ENCODE measurements at regions not wholly inside any gene's neighbourhood (a gene's known extent, or its start where the extent isn't known, plus 50 kb on each side); places are given as distances from the start of the nearest gene placed in this dataset.

DNA sequence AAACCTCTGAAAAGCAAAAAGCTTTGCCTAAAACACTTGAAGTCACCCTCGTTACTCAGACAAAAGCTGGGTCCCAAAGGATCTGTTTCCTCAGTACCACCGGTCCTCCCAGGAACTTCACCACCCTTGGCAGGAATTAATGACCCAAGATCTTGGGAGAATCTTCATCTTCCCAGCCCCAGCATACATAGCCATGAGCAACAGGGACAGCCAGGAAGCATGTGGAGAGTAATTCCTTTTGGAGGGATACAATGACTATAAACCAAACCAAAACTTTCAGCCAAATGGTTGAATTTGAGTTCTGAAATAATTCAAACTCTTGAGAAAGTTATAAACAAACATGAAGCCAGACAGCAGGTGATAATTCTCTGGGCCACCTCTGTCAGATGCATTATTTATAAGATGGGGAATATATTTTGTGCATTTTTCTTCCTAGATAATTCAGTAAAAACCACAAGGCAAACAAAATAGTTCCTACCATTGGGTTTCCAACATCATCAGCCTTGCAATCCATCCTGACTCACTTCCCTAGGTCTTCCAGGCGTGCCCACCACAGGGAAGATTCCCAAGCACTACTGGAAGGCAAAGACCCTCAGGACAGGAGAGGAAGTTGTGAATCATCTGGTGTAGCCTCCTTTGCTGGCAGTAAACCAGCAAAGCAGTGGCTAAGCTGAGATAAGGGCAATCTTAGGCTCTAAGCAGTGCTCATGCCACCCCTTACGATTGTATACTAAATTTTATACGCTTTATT lies 71.7 kb upstream of the DRD2 start:
- no peaks in the 10 kb centered on the region for H3K4me1 ChIP-seq (ENCODE audit: control insufficient read depth, low read length)
- no peaks in the 10 kb centered on the region for H3F3A ChIP-seq (ENCODE audit: control insufficient read depth, insufficient read depth)
- no peak overlapping the region for H3K27ac ChIP-seq (ENCODE audit: low read depth, low read length)
- TF ChIP-seq, protein P1, sequence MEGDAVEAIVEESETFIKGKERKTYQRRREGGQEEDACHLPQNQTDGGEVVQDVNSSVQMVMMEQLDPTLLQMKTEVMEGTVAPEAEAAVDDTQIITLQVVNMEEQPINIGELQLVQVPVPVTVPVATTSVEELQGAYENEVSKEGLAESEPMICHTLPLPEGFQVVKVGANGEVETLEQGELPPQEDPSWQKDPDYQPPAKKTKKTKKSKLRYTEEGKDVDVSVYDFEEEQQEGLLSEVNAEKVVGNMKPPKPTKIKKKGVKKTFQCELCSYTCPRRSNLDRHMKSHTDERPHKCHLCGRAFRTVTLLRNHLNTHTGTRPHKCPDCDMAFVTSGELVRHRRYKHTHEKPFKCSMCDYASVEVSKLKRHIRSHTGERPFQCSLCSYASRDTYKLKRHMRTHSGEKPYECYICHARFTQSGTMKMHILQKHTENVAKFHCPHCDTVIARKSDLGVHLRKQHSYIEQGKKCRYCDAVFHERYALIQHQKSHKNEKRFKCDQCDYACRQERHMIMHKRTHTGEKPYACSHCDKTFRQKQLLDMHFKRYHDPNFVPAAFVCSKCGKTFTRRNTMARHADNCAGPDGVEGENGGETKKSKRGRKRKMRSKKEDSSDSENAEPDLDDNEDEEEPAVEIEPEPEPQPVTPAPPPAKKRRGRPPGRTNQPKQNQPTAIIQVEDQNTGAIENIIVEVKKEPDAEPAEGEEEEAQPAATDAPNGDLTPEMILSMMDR (IDR thresholded peaks at IDR 0.05; ENCODE audit: low read depth, low read length, poor library complexity, severe bottlenecking), result no peak
- no peak for TF ChIP-seq EZH2phosphoT487 (IDR thresholded peaks at IDR 0.05; ENCODE audit: borderline replicate concordance, low read length)
- H3K9me3 ChIP-seq (ENCODE audit: control insufficient read depth, insufficient read depth, low read length), result no peaks in the 10 kb centered on the region
- H4K20me1 ChIP-seq (ENCODE audit: control insufficient read depth, insufficient read depth, low read depth, low read length), result no peaks in the 10 kb centered on the region
- H3K4me3 ChIP-seq (ENCODE audit: low read length), result no peak overlapping the region
- no peaks in the 10 kb centered on the region for H3K79me2 ChIP-seq (ENCODE audit: control insufficient read depth, low read length)
- H3K9me2 ChIP-seq (replicated peaks; ENCODE audit: control insufficient read depth, low read length), result no peaks in the 10 kb centered on the region
- no peak overlapping the region for H3K4me2 ChIP-seq (ENCODE audit: low read length)
- H3K27me3 ChIP-seq (ENCODE audit: control insufficient read depth, low read length), result no peaks in the 10 kb centered on the region; the same call in 1 of the 2 replicates
- H3K36me3 ChIP-seq (ENCODE audit: control insufficient read depth, low read length), result no peaks in the 10 kb centered on the region

GRCh38 chr11:113542420-113542819 lies 67.2 kb upstream of the DRD2 start:
- no peaks in the 10 kb centered on the region for H3K36me3 ChIP-seq (ENCODE audit: control insufficient read depth, low read length)
- no peak overlapping the region for H3K27ac ChIP-seq (ENCODE audit: low read depth, low read length)
- no peak overlapping the region for H3K4me2 ChIP-seq (ENCODE audit: low read length)
- H3F3A ChIP-seq (ENCODE audit: control insufficient read depth, insufficient read depth), result no peaks in the 10 kb centered on the region
- H3K9me2 ChIP-seq (replicated peaks; ENCODE audit: control insufficient read depth, low read length), result no peaks in the 10 kb centered on the region
- no peaks in the 10 kb centered on the region; the same call in 1 of the 2 replicates for H3K27me3 ChIP-seq (ENCODE audit: control insufficient read depth, low read length)
- no peaks in the 10 kb centered on the region for H3K4me1 ChIP-seq (ENCODE audit: control insufficient read depth, low read length)
- TF ChIP-seq EZH2phosphoT487 (IDR thresholded peaks at IDR 0.05; ENCODE audit: borderline replicate concordance, low read length), result no peak
- TF ChIP-seq, protein P1 (IDR thresholded peaks at IDR 0.05; ENCODE audit: low read depth, low read length, poor library complexity, severe bottlenecking), result no peak
- no peaks in the 10 kb centered on the region for H3K9me3 ChIP-seq (ENCODE audit: control insufficient read depth, insufficient read depth, low read length)
- no peaks in the 10 kb centered on the region for H4K20me1 ChIP-seq (ENCODE audit: control insufficient read depth, insufficient read depth, low read depth, low read length)
- no peak overlapping the region for H3K4me3 ChIP-seq (ENCODE audit: low read length)
- no peaks in the 10 kb centered on the region for H3K79me2 ChIP-seq (ENCODE audit: control insufficient read depth, low read length)

DNA sequence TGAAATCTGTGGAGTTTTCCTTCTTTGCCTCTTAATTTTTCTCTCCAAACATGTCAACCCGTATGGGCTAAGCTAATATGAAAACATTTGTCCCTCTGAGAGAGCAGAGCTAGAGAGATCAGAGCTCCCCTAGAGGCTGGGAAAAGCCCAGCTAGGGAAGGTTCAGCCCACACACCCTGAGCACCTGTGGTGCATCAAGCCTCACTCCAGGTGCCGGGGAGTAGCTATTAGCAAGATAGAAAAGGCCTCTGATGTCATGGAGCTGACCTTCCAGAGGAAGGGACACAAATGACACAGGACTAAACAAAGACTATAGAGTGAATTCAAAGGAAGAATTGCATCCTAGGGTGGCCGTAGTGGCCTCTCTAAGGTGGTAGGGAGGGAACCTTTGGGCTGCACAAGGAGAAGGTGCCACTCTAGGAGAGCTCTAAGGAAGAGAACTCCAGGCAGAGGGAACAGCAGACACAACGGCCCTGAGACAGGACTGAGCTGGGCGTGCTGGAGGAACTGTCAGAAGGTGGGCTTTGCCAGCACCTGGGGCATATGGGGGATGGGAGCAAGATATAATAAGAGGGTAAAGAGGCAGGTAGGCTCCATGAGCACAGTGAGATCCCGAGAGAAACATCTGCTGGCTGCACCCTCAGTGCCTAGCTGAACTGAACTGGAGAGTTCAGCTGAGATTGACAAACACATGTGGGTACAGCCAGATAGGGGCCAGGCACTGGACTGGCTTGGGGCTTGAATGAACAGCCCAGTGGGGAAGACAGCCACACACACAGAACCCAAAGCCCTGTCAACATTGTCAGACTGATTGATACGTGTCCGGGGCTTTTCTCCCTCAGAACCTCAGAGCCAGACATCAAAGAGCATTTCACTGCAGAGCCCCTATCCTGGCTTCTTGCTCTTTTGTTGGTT lies 65.5 kb upstream of the DRD2 start:
- Histone ChIP-seq H3K27me3 (ENCODE audit: control insufficient read depth, low read length) (no peaks in the 10 kb centered on the region; the same call in 1 of the 2 replicates), H3K79me2 (ENCODE audit: control insufficient read depth, low read length) (no peaks in the 10 kb centered on the region), H3K4me3 (ENCODE audit: low read length) (no peak overlapping the region), H4K20me1 (ENCODE audit: control insufficient read depth, insufficient read depth, low read depth, low read length) (no peaks in the 10 kb centered on the region), H3K36me3 (ENCODE audit: control insufficient read depth, low read length) (no peaks in the 10 kb centered on the region), H3K4me2 (ENCODE audit: low read length) (no peak overlapping the region), H3K27ac (ENCODE audit: low read depth, low read length) (no peak overlapping the region), H3K9me2 (replicated peaks; ENCODE audit: control insufficient read depth, low read length) (no peaks in the 10 kb centered on the region), H3K9me3 (ENCODE audit: control insufficient read depth, insufficient read depth, low read length) (no peaks in the 10 kb centered on the region), H3K4me1 (ENCODE audit: control insufficient read depth, low read length) (no peaks in the 10 kb centered on the region), H3F3A (ENCODE audit: control insufficient read depth, insufficient read depth) (no peaks in the 10 kb centered on the region)
- TF ChIP-seq, protein P1 (IDR thresholded peaks at IDR 0.05; ENCODE audit: low read depth, low read length, poor library complexity, severe bottlenecking), result no peak
- no peak for TF ChIP-seq EZH2phosphoT487 (IDR thresholded peaks at IDR 0.05; ENCODE audit: borderline replicate concordance, low read length)
